ENCODE measurements at regions not wholly inside any gene's neighbourhood (a gene's known extent, or its start where the extent isn't known, plus 50 kb on each side); places are given as distances from the start of the nearest gene placed in this dataset.

DNA sequence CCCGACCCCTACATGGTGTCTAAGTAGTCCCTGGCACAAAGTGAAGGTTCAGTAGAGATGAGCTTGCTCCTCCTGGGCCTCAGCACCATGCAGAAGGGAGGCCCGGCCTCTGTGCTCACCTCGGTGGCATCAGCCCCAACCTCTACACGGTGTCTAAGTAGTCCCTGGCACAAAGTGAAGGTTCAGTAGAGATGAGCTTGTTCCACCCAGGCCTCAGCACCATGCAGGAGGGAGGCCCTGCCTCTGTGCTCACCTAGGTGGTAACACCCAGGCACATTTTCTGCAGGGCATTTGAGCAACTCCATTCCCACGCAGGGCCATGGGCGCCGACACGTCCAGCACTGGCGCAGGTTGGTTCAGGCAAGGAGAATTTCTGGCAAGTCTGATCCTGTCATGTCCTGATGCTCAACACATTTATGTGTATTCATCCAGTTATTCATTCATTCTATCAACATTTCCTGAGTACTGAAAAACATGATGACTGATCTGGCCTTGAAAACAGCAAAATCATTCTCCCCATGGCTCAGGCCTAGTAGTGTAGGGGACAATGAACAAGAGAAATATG lies 408.2 kb upstream of the MYT1L start:
- Histone ChIP-seq H3K36me3 (replicated peaks in 1 of 2; ENCODE audit: control extremely low read depth in 1 of 2, control insufficient read depth in 1 of 2, extremely low read depth in 1 of 2, insufficient read depth in 2 of 2, low read length in 1 of 2) (no peaks in the 10 kb centered on the region), H3K27me3 (replicated peaks in 1 of 4; ENCODE audit: control extremely low read depth in 1 of 4, control insufficient read depth in 3 of 4, insufficient read depth in 4 of 4, low read length in 3 of 4) (no peaks in the 10 kb centered on the region), H2AFZ (ENCODE audit: insufficient read depth, low read depth, low read length, poor library complexity, severe bottlenecking) (no peak overlapping the region), H3K4me3 (ENCODE audit: control extremely low read depth in 1 of 5, extremely low read depth in 1 of 5, insufficient read depth in 1 of 5, low read depth in 2 of 5, low read length in 4 of 5) (no peak overlapping the region), H3K79me2 (ENCODE audit: control insufficient read depth, insufficient read depth, low read length) (no peaks in the 10 kb centered on the region), H4K20me1 (ENCODE audit: control insufficient read depth, insufficient read depth, low read length, poor library complexity, severe bottlenecking) (no peaks in the 10 kb centered on the region), H3K9me3 (ENCODE audit: control extremely low read depth in 1 of 3, control insufficient read depth in 2 of 3, insufficient read depth in 1 of 3, low read length in 2 of 3) (peaks cover 0 to 12% (median 0%) of the 10 kb centered on the region in 3 donors), H3K9ac (ENCODE audit: low read length) (no peak overlapping the region), H3K4me1 (ENCODE audit: control insufficient read depth in 2 of 2, insufficient read depth in 2 of 2, low read length in 2 of 2) (no peaks in the 10 kb centered on the region), H3K4me2 (replicated peaks; ENCODE audit: low read depth, low read length, poor library complexity, severe bottlenecking) (no peak overlapping the region), H3K27ac (ENCODE audit: low read length in 2 of 2) (no peak overlapping the region)
- ATAC-seq (ENCODE audit: low read depth) (no peak), DNase-seq (no peak)
- 87% methylated on average over 8 of the region's 9 CpGs for WGBS (ENCODE audit: insufficient coverage)
- no peak overlapping the region for H3K27ac Mint-ChIP-seq
- POLR2A ChIA-PET: no interaction called here
- H3K27me3 Mint-ChIP-seq: peaks cover 3% of the 10 kb centered on the region
- H3K4me1 Mint-ChIP-seq: no peaks in the 10 kb centered on the region
- H3K9me3 Mint-ChIP-seq (ENCODE audit: insufficient read depth): peaks cover 4% of the 10 kb centered on the region
- intact Hi-C loops (cut with micrococcal nuclease): no loop called here
- CTCF ChIA-PET: no interaction called here
- no peak overlapping the region for H3K4me3 Mint-ChIP-seq
- TF ChIP-seq EZH2 (IDR thresholded peaks at IDR 0.05; ENCODE audit: borderline replicate concordance, insufficient read depth, low read depth, low read length, poor library complexity, severe bottlenecking): no peak
- TF ChIP-seq, protein P1, sequence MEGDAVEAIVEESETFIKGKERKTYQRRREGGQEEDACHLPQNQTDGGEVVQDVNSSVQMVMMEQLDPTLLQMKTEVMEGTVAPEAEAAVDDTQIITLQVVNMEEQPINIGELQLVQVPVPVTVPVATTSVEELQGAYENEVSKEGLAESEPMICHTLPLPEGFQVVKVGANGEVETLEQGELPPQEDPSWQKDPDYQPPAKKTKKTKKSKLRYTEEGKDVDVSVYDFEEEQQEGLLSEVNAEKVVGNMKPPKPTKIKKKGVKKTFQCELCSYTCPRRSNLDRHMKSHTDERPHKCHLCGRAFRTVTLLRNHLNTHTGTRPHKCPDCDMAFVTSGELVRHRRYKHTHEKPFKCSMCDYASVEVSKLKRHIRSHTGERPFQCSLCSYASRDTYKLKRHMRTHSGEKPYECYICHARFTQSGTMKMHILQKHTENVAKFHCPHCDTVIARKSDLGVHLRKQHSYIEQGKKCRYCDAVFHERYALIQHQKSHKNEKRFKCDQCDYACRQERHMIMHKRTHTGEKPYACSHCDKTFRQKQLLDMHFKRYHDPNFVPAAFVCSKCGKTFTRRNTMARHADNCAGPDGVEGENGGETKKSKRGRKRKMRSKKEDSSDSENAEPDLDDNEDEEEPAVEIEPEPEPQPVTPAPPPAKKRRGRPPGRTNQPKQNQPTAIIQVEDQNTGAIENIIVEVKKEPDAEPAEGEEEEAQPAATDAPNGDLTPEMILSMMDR (IDR thresholded peaks at IDR 0.05): no peak

DNA sequence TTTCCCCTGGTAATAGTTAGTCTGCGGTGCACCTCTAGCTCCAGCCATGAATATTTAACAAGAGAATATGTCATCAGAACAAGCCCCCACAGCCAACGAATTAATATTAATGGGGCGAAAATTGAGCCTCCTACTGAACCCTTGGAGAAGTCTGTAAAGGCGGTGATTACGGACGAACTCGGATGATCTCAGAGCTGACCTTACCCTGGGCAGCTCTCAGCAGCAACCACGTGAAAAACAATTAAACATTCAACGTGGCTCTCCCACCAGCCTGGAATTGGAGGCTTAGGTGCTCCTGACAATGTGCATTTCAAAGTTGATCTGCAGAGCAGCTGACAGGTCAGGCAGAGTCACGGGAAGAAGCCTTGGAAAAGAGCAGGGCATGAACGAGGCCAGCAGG lies 407.6 kb upstream of the MYT1L start:
- H4K20me1 ChIP-seq (ENCODE audit: control insufficient read depth, insufficient read depth, low read length, poor library complexity, severe bottlenecking): no peaks in the 10 kb centered on the region
- DNase-seq (no peak), ATAC-seq (ENCODE audit: low read depth) (no peak)
- no peaks in the 10 kb centered on the region for H3K36me3 ChIP-seq (replicated peaks in 1 of 2; ENCODE audit: control extremely low read depth in 1 of 2, control insufficient read depth in 1 of 2, extremely low read depth in 1 of 2, insufficient read depth in 2 of 2, low read length in 1 of 2)
- CTCF ChIA-PET: no interaction called here
- Mint-ChIP-seq H3K4me1 (no peaks in the 10 kb centered on the region), H3K27me3 (peaks cover 3% of the 10 kb centered on the region), H3K4me3 (no peak overlapping the region), H3K27ac (no peak overlapping the region), H3K9me3 (ENCODE audit: insufficient read depth) (peaks cover 4% of the 10 kb centered on the region)
- H3K4me2 ChIP-seq (replicated peaks; ENCODE audit: low read depth, low read length, poor library complexity, severe bottlenecking): no peak overlapping the region
- H3K79me2 ChIP-seq (ENCODE audit: control insufficient read depth, insufficient read depth, low read length): no peaks in the 10 kb centered on the region
- no peaks in the 10 kb centered on the region for H3K27me3 ChIP-seq (replicated peaks in 1 of 4; ENCODE audit: control extremely low read depth in 1 of 4, control insufficient read depth in 3 of 4, insufficient read depth in 4 of 4, low read length in 3 of 4)
- POLR2A ChIA-PET: no interaction called here
- H2AFZ ChIP-seq (ENCODE audit: insufficient read depth, low read depth, low read length, poor library complexity, severe bottlenecking): no peak overlapping the region
- 85% methylated on average over 10 of the region's 11 CpGs for WGBS (ENCODE audit: insufficient coverage)
- peaks cover 0 to 12% (median 0%) of the 10 kb centered on the region in 3 donors for H3K9me3 ChIP-seq (ENCODE audit: control extremely low read depth in 1 of 3, control insufficient read depth in 2 of 3, insufficient read depth in 1 of 3, low read length in 2 of 3)
- no peaks in the 10 kb centered on the region for H3K4me1 ChIP-seq (ENCODE audit: control insufficient read depth in 2 of 2, insufficient read depth in 2 of 2, low read length in 2 of 2)
- H3K4me3 ChIP-seq (ENCODE audit: control extremely low read depth in 1 of 5, extremely low read depth in 1 of 5, insufficient read depth in 1 of 5, low read depth in 2 of 5, low read length in 4 of 5): no peak overlapping the region
- H3K27ac ChIP-seq (ENCODE audit: low read length in 2 of 2): no peak overlapping the region
- TF ChIP-seq, protein P1 (IDR thresholded peaks at IDR 0.05): no peak
- TF ChIP-seq EZH2 (IDR thresholded peaks at IDR 0.05; ENCODE audit: borderline replicate concordance, insufficient read depth, low read depth, low read length, poor library complexity, severe bottlenecking): no peak
- no peak overlapping the region for H3K9ac ChIP-seq (ENCODE audit: low read length)
- intact Hi-C loops (cut with micrococcal nuclease): no loop called here
